Activated naive CD4-positive, alpha-beta T cell treated with anti-CD3 and anti-CD28 coated beads for 36 hours (primary cell): ENCODE measurements at regions not wholly inside any gene's neighbourhood (a gene's known extent, or its start where the extent isn't known, plus 50 kb on each side); places are given as distances from the start of the nearest gene placed in this dataset.
"Not testable (repeated sequence)": the region's sequence is repeated elsewhere in the genome, so short reads cannot be mapped to it uniquely, and the experiment has no call there.

Source experiments
- CTCF ChIA-PET: fragments of 350-600 bp; sonication (Branson Sonifier 250); formaldehyde crosslinking; loops from one replicate; lab custom pipeline; 2021; ENCODE audit warnings: antibody characterized with exemption; lab: Charles Lee
- DNase-seq: peaks from one replicate; pipeline ENCODE4 v3.0.0-alpha.2; 2020
- H3K27ac Mint-ChIP-seq: one replicate; pipeline ENCODE4 v1.8.0; 2021; ENCODE audit warnings: mild to moderate bottlenecking, mixed read lengths
- H3K27me3 Mint-ChIP-seq: one replicate; pipeline ENCODE4 v1.8.0; 2021; ENCODE audit warnings: low read depth, mixed read lengths
- H3K36me3 Mint-ChIP-seq: one replicate; pipeline ENCODE4 v1.8.0; 2021; ENCODE audit warnings: low read depth, mixed read lengths
- H3K4me1 Mint-ChIP-seq: one replicate; pipeline ENCODE4 v1.8.0; 2021; ENCODE audit warnings: low read depth, mixed read lengths
- H3K4me3 Mint-ChIP-seq: one replicate; pipeline ENCODE4 v1.8.0; 2021; ENCODE audit warnings: mild to moderate bottlenecking, moderate library complexity, mixed read lengths
- H3K9me3 Mint-ChIP-seq: one replicate; pipeline ENCODE4 v1.8.0; 2021; ENCODE audit warnings: mixed read lengths
- intact Hi-C: fragments of 100-400 bp; cut with micrococcal nuclease; formaldehyde crosslinking; loops from one replicate; pipeline ENCODE4 v1.15.1; 2023

DNA sequence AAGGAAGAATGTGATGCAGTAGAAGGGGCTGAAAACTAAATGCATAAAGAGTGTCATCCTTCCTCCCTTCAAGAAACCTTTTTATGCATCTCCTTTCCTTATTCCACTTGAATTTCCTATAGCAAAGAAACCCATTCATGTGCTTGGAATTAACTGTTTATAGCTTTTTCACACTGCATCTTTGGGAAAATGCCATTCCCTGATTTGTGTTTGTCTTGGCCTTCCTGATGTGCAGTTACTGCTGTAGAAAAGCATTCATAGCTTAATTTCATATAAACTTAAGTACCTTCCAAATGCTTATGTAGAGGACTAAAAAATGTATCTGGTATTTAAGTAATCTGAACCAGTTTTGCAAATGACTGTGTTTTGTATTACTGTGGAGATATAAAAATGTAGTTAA lies 61.8 kb downstream of the SDR9C7 start:
- CTCF ChIA-PET, result no interaction called here
- peaks cover 2% of the 10 kb centered on the region for H3K9me3 Mint-ChIP-seq

GRCh38 chr12:56867216-56867615 lies 67.0 kb downstream of the SDR9C7 start:
- Mint-ChIP-seq H3K9me3 (peaks cover 40% of the 10 kb centered on the region), H3K4me3 (no peak overlapping the region), H3K27me3 (peaks cover 6% of the 10 kb centered on the region), H3K4me1 (no peaks in the 10 kb centered on the region), H3K27ac (no peak overlapping the region), H3K36me3 (peaks cover 3% of the 10 kb centered on the region)
- CTCF ChIA-PET, result interaction anchor here (0.7 kb wide), 1 partner anchor 27 kb away, joined by 3 read pairs; no protein-coding TSS in a partner anchor
- intact Hi-C loops, result no loop called here
- DNase-seq, result no peak

More for the DNA sequence above, 61.8 kb downstream of the SDR9C7 start:
- H3K27ac Mint-ChIP-seq, result no peak overlapping the region
- H3K4me3 Mint-ChIP-seq, result no peak overlapping the region
- DNase-seq, result no peak
- H3K36me3 Mint-ChIP-seq, result no peaks in the 10 kb centered on the region
- peaks cover 5% of the 10 kb centered on the region for H3K27me3 Mint-ChIP-seq
- H3K4me1 Mint-ChIP-seq, result no peaks in the 10 kb centered on the region
- intact Hi-C loops, result no loop called here

DNA sequence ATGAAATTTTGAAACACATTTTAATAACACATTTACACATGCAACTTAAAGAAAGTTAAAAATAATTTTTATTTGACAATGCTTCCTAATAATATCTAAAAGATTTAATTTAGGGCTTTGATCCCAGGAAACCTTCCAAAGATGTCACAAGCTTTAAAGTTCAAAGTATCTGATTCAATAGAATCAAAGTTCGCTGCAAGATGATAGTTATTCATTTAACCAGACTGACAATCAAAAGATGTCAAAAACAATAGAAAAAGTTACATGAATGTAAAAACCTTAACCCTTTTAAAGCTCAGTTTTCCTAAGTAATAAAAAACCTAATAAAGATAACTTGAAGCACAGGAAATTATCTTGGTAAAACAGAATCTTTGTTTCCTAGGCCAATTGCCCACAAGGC lies 67.7 kb downstream of the SDR9C7 start:
- Mint-ChIP-seq H3K4me1 (no peaks in the 10 kb centered on the region), H3K4me3 (no peak overlapping the region), H3K9me3 (peaks cover 41% of the 10 kb centered on the region), H3K27me3 (peaks cover 8% of the 10 kb centered on the region), H3K27ac (no peak overlapping the region), H3K36me3 (peaks cover 3% of the 10 kb centered on the region)
- CTCF ChIA-PET, result interaction anchor here (0.7 kb wide), 1 partner anchor 26 kb away, joined by 3 read pairs; no protein-coding TSS in a partner anchor
- intact Hi-C loops, result no loop called here
- no peak for DNase-seq

GRCh38 chr12:56864318-56864717 lies 69.9 kb downstream of the SDR9C7 start:
- Mint-ChIP-seq H3K4me1 (no peaks in the 10 kb centered on the region), H3K9me3 (peaks cover 41% of the 10 kb centered on the region), H3K4me3 (no peak overlapping the region), H3K27ac (no peak overlapping the region), H3K27me3 (peaks cover 16% of the 10 kb centered on the region), H3K36me3 (peaks cover 3% of the 10 kb centered on the region)
- DNase-seq, result no peak
- intact Hi-C loops, result no loop called here
- CTCF ChIA-PET, result no interaction called here

- Mint-ChIP-seq H3K27me3 (peaks cover 18% of the 10 kb centered on the region), H3K9me3 (peaks cover 41% of the 10 kb centered on the region), H3K4me1 (no peaks in the 10 kb centered on the region), H3K4me3 (no peak overlapping the region), H3K27ac (no peak overlapping the region), H3K36me3 (peaks cover 3% of the 10 kb centered on the region)
- CTCF ChIA-PET, result no interaction called here
- DNase-seq, result no peak
- intact Hi-C loops, result no loop called here
These were observed 70.4 kb downstream of the SDR9C7 start for GRCh38 chr12:56863789-56864188.

DNA sequence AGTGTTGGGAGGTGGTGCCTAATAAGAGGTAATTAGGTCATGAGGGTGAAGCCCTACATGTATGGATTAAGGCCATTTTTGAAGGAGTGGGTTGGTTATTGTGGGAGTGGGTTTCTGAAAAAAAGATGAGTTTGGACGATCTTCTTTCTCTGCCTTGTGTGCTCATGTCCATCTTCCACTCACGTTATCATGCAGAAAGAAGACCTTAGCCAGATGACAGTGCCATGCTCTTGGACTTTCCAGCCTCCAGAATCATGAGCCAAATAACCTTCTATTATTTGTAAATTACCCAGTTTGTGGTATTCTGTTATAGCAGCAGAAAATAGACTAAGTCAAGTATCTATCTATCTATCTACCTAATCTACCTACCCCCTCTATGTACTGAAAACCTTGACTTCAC lies 71.9 kb downstream of the SDR9C7 start:
- H3K9me3 Mint-ChIP-seq, result peaks cover 39% of the 10 kb centered on the region
- CTCF ChIA-PET, result no interaction called here
- H3K27me3 Mint-ChIP-seq, result peaks cover 18% of the 10 kb centered on the region
- intact Hi-C loops, result no loop called here
- no peaks in the 10 kb centered on the region for H3K4me1 Mint-ChIP-seq
- H3K4me3 Mint-ChIP-seq, result no peak overlapping the region
- H3K36me3 Mint-ChIP-seq, result peaks cover 3% of the 10 kb centered on the region
- no peak for DNase-seq
- H3K27ac Mint-ChIP-seq, result no peak overlapping the region

DNA sequence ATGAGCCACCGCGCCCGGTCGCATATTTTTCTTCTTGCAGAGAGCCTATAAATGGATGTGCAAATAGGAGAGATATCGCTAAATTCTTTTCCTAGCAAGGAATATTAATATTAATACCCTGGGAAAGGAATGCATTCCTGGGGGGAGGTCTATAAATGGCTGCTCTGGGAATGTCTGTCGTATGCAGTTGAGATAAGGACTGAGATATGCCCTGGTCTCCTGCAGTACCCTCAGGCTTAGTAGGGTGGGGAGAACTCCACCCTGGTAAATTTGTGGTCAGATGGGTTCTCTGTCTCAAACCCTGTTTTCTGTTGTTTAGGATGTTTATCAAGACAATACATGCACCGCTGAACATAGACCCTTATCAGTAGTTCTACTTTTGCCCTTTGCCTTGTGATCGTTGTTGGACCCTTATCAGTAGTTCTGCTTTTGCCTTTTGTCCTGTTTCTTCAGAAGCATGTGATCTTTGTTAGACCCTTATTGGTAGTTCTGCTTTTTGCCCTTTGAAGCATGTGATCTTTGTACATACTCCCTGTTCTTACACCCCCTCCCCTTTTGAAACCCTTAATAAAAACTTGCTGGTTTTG lies 80.7 kb downstream of the SDR9C7 start:
- CTCF ChIA-PET, H3K27ac Mint-ChIP-seq, H3K36me3 Mint-ChIP-seq: not testable (repeated sequence)

GRCh38 chr12:56851462-56851861 lies 82.7 kb downstream of the SDR9C7 start:
- Mint-ChIP-seq H3K4me1 (no peaks in the 10 kb centered on the region), H3K27ac (no peak overlapping the region), H3K27me3 (no peaks in the 10 kb centered on the region), H3K4me3 (no peak overlapping the region), H3K9me3 (peaks cover 10% of the 10 kb centered on the region), H3K36me3 (no peaks in the 10 kb centered on the region)
- intact Hi-C loops, result no loop called here
- no peak for DNase-seq
- CTCF ChIA-PET, result no interaction called here

More for the DNA sequence above, 80.7 kb downstream of the SDR9C7 start:
- H3K4me3 Mint-ChIP-seq, H3K27me3 Mint-ChIP-seq, H3K4me1 Mint-ChIP-seq, intact Hi-C loops, DNase-seq: not testable (repeated sequence)
- peaks cover 10% of the 10 kb centered on the region for H3K9me3 Mint-ChIP-seq

DNA sequence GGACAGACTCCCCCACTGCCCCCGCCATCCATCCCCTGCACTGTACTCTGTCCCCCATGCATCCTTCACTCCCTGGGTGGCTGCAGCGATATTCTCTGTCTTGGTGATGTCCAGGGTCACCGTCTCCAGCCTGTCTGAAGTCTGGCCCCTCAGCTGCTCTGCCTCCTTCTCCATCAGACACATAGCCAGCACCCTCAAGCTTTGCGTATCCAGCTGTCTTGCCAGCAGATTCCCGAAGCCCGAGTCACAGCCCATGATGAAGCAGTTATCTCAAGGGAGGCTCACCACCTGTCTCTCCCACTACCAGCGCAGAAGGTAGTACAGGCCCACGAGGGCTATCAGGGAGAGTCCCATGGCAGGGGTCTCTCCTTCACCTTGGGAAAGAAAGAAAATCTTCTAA lies 77.8 kb downstream of the HSD17B6 start:
- no peak for DNase-seq

GRCh38 chr12:56839915-56840325 lies 76.8 kb downstream of the HSD17B6 start:
- intact Hi-C loops, result loop anchor here (1.0 kb wide), 2 partner anchors 147 to 159 kb away; no protein-coding TSS in a partner anchor
- H3K9me3 Mint-ChIP-seq, result no peaks in the 10 kb centered on the region
- H3K4me3 Mint-ChIP-seq, result no peak overlapping the region
- no peaks in the 10 kb centered on the region for H3K36me3 Mint-ChIP-seq
- peak; percentile 70 for DNase-seq
- no peak overlapping the region for H3K27ac Mint-ChIP-seq
- H3K27me3 Mint-ChIP-seq, result no peaks in the 10 kb centered on the region
- peaks cover 17% of the 10 kb centered on the region for H3K4me1 Mint-ChIP-seq
- CTCF ChIA-PET, result interaction anchor here (0.6 to 2.6 kb wide), 12 partner anchors 27 to 417 kb away, joined by 3 to 19 read pairs (median 4); partner anchors contain the start of gene STAT6

More for the DNA sequence above, 77.8 kb downstream of the HSD17B6 start:
- CTCF ChIA-PET, result interaction anchor here (0.8 to 2.6 kb wide), 5 partner anchors 26 to 270 kb away, joined by 3 to 19 read pairs (median 3); partner anchors contain the start of gene STAT6
- intact Hi-C loops, result loop anchor here (1.0 kb wide), 2 partner anchors 146 to 158 kb away; no protein-coding TSS in a partner anchor
- H3K27me3 Mint-ChIP-seq, result no peaks in the 10 kb centered on the region
- H3K36me3 Mint-ChIP-seq, result no peaks in the 10 kb centered on the region
- no peak overlapping the region for H3K27ac Mint-ChIP-seq
- no peaks in the 10 kb centered on the region for H3K9me3 Mint-ChIP-seq
- no peak overlapping the region for H3K4me3 Mint-ChIP-seq
- H3K4me1 Mint-ChIP-seq, result peaks cover 17% of the 10 kb centered on the region

GRCh38 chr12:56839489-56839848 lies 76.3 kb downstream of the HSD17B6 start:
- Mint-ChIP-seq H3K4me3 (no peak overlapping the region), H3K27ac (no peak overlapping the region)

GRCh38 chr12:56838621-56839488 lies 75.7 kb downstream of the HSD17B6 start:
- Mint-ChIP-seq H3K4me3 (no peak overlapping the region), H3K27ac (no peak overlapping the region), H3K4me1 (peaks cover 17% of the 10 kb centered on the region), H3K9me3 (no peaks in the 10 kb centered on the region), H3K27me3 (no peaks in the 10 kb centered on the region), H3K36me3 (no peaks in the 10 kb centered on the region)
- DNase-seq, result no peak
- CTCF ChIA-PET, result interaction anchor here (1.1 kb wide), 1 partner anchor 82 kb away, joined by 4 read pairs; no protein-coding TSS in a partner anchor
- intact Hi-C loops, result no loop called here

More at GRCh38 chr12:56839489-56839848, 76.3 kb downstream of the HSD17B6 start:
- Mint-ChIP-seq H3K27me3 (no peaks in the 10 kb centered on the region), H3K4me1 (peaks cover 17% of the 10 kb centered on the region), H3K36me3 (no peaks in the 10 kb centered on the region), H3K9me3 (no peaks in the 10 kb centered on the region)
- CTCF ChIA-PET, result interaction anchor here (0.8 to 2.6 kb wide), 8 partner anchors 27 to 201 kb away, joined by 3 to 19 read pairs (median 4); no protein-coding TSS in a partner anchor
- intact Hi-C loops, result no loop called here
- no peak for DNase-seq
